Medulla oblongata (tissue), 1 donor: ENCODE measurements at regions not wholly inside any gene's neighbourhood (a gene's known extent, or its start where the extent isn't known, plus 50 kb on each side); places are given as distances from the start of the nearest gene placed in this dataset.

Source experiments
- DNase-seq: peaks from one replicate; pipeline ENCODE4 v3.0.0-alpha.2; 2015; ENCODE audit errors: extremely low spot score

GRCh38 chr14:104291123-104292000 is 153.0 kb downstream of the KIF26A start:
- DNase-seq = no peak

GRCh38 chr14:104292084-104292970 is 153.9 kb downstream of the KIF26A start:
- DNase-seq = no peak

GRCh38 chr14:104293231-104293841 is 154.9 kb downstream of the KIF26A start:
- no peak for DNase-seq

- no peak for DNase-seq
These were observed 155.7 kb downstream of the KIF26A start for GRCh38 chr14:104293851-104294627.

GRCh38 chr14:104294628-104294982 is 156.2 kb downstream of the KIF26A start:
- DNase-seq = no peak

- DNase-seq = no peak
These were observed 156.7 kb downstream of the KIF26A start for GRCh38 chr14:104294983-104295680.

GRCh38 chr14:104295681-104296387 is 157.4 kb downstream of the KIF26A start:
- DNase-seq = no peak

- DNase-seq = no peak
These were observed 158.3 kb downstream of the KIF26A start for GRCh38 chr14:104296388-104297312.

- DNase-seq = no peak
These were observed 158.9 kb downstream of the KIF26A start for GRCh38 chr14:104297313-104297704.

- DNase-seq = no peak
These were observed 159.5 kb downstream of the KIF26A start for GRCh38 chr14:104297721-104298401.

- DNase-seq = no peak
These were observed 160.1 kb downstream of the KIF26A start for GRCh38 chr14:104298458-104298857.

- no peak for DNase-seq
These were observed 161.8 kb downstream of the KIF26A start for GRCh38 chr14:104299993-104300761.

GRCh38 chr14:104301731-104302460 is 163.5 kb downstream of the KIF26A start:
- no peak for DNase-seq

GRCh38 chr14:104302794-104303405 is 164.5 kb downstream of the KIF26A start:
- DNase-seq = no peak

- DNase-seq = no peak
These were observed 165.5 kb downstream of the KIF26A start for GRCh38 chr14:104303705-104304425.
